ENCODE measurements at regions not wholly inside any gene's neighbourhood (a gene's known extent, or its start where the extent isn't known, plus 50 kb on each side); places are given as distances from the start of the nearest gene placed in this dataset.

- no peak for TF ChIP-seq CTCF (IDR thresholded peaks at IDR 0.05)
- TF ChIP-seq POLR2A (IDR thresholded peaks at IDR 0.05), result no peak
- no peak for TF ChIP-seq POLR2AphosphoS5 (IDR thresholded peaks at IDR 0.05)
These were observed 258.0 kb downstream of the LTN1 start for GRCh38 chr21:28734522-28735175.

Measured in transverse colon (tissue), 4 donors.